NCI-H460 (cell line): ENCODE measurements at regions not wholly inside any gene's neighbourhood (a gene's known extent, or its start where the extent isn't known, plus 50 kb on each side); places are given as distances from the start of the nearest gene placed in this dataset.
"Not testable (repeated sequence)": the region's sequence is repeated elsewhere in the genome, so short reads cannot be mapped to it uniquely, and the experiment has no call there.

Experiments used
- DNase-seq: peaks from one replicate; pipeline ENCODE4 v3.0.0-alpha.2; 2016; ENCODE audit warnings: low read depth; ENCODE audit errors: extremely low read depth

GRCh38 chr6:110558575-110558974 is 82.2 kb upstream of the SLC22A16 start:
- no peak for DNase-seq

- DNase-seq, result no peak
These were observed 80.8 kb upstream of the SLC22A16 start for GRCh38 chr6:110557199-110557598.

GRCh38 chr6:110556317-110557110 is 80.1 kb upstream of the SLC22A16 start:
- no peak for DNase-seq

- no peak for DNase-seq
These were observed 78.6 kb upstream of the SLC22A16 start for GRCh38 chr6:110554966-110555460.

GRCh38 chr6:110554441-110554840 is 78.0 kb upstream of the SLC22A16 start:
- DNase-seq, result no peak

- DNase-seq, result no peak
These were observed 76.7 kb upstream of the SLC22A16 start for GRCh38 chr6:110552901-110553641.

GRCh38 chr6:110552076-110552475 is 75.7 kb upstream of the SLC22A16 start:
- DNase-seq, result no peak

- DNase-seq, result no peak
These were observed 74.7 kb upstream of the SLC22A16 start for GRCh38 chr6:110551088-110551487.

GRCh38 chr6:110550353-110550752 is 73.9 kb upstream of the SLC22A16 start:
- DNase-seq, result no peak

- no peak for DNase-seq
These were observed 72.9 kb upstream of the SLC22A16 start for GRCh38 chr6:110549277-110549676.

- DNase-seq, result no peak
These were observed 71.9 kb upstream of the SLC22A16 start for GRCh38 chr6:110548110-110548847.

- DNase-seq, result no peak
These were observed 71.0 kb upstream of the SLC22A16 start for GRCh38 chr6:110547266-110547964.

- no peak for DNase-seq
These were observed 68.9 kb upstream of the SLC22A16 start for GRCh38 chr6:110545081-110545872.

- no peak for DNase-seq
These were observed 68.1 kb upstream of the SLC22A16 start for GRCh38 chr6:110544472-110544871.

GRCh38 chr6:110543106-110543505 is 66.7 kb upstream of the SLC22A16 start:
- no peak for DNase-seq

GRCh38 chr6:110542311-110543024 is 66.1 kb upstream of the SLC22A16 start:
- no peak for DNase-seq

GRCh38 chr6:110541701-110542309 is 65.4 kb upstream of the SLC22A16 start:
- no peak for DNase-seq

GRCh38 chr6:110539277-110540019 is 63.0 kb upstream of the SLC22A16 start:
- not testable (repeated sequence) for DNase-seq
